ENCODE measurements at regions not wholly inside any gene's neighbourhood (a gene's known extent, or its start where the extent isn't known, plus 50 kb on each side); places are given as distances from the start of the nearest gene placed in this dataset.

DNA sequence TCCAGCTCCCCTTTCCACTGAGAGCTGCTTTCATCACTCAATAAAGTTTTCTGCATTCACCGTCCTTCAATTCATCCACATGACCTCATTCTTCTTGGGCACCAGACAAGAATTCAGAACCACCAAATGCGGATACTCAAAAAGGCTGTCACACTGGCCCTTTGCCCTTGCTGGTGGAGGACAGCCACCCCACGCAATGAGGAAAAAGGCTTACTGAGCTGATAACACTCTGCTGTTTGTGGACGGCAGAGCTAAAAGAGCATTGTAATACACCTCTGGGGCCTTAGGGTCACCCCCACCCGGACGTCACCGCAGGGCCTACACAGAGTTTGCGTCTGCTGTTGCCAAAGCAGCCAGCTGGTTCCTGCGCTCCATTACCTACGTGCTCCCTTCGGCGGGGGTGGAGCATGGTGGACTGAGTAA is 51.2 kb upstream of the ZNF608 start:
- no peak for TF ChIP-seq POLR2A (IDR thresholded peaks at IDR 0.05)
- TF ChIP-seq, protein P1, sequence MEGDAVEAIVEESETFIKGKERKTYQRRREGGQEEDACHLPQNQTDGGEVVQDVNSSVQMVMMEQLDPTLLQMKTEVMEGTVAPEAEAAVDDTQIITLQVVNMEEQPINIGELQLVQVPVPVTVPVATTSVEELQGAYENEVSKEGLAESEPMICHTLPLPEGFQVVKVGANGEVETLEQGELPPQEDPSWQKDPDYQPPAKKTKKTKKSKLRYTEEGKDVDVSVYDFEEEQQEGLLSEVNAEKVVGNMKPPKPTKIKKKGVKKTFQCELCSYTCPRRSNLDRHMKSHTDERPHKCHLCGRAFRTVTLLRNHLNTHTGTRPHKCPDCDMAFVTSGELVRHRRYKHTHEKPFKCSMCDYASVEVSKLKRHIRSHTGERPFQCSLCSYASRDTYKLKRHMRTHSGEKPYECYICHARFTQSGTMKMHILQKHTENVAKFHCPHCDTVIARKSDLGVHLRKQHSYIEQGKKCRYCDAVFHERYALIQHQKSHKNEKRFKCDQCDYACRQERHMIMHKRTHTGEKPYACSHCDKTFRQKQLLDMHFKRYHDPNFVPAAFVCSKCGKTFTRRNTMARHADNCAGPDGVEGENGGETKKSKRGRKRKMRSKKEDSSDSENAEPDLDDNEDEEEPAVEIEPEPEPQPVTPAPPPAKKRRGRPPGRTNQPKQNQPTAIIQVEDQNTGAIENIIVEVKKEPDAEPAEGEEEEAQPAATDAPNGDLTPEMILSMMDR (IDR thresholded peaks at IDR 0.05), result no peak
